ENCODE measurements at regions not wholly inside any gene's neighbourhood (a gene's known extent, or its start where the extent isn't known, plus 50 kb on each side); places are given as distances from the start of the nearest gene placed in this dataset.

DNA sequence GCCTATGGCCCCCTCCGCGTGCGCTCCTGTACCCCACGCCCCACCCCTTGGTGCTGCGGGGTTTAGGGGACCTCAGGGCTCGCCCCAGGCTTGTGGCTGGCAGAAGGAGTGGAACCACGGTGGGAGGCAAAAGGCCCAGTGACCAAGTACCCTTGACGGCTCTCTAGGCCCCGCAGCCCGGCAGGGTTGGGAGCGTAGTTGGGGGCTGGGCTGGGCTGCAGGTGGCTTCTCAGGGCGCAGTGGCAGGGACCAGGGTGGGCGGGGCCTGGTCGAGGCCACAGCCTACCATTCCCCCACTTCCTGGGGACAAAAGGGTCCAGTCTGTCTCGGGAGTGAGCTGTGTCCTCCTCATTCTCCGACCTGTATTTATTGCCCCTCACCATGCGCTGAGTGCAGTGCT lies 124.9 kb downstream of the RBFOX3 start:
- TF ChIP-seq, protein P1, sequence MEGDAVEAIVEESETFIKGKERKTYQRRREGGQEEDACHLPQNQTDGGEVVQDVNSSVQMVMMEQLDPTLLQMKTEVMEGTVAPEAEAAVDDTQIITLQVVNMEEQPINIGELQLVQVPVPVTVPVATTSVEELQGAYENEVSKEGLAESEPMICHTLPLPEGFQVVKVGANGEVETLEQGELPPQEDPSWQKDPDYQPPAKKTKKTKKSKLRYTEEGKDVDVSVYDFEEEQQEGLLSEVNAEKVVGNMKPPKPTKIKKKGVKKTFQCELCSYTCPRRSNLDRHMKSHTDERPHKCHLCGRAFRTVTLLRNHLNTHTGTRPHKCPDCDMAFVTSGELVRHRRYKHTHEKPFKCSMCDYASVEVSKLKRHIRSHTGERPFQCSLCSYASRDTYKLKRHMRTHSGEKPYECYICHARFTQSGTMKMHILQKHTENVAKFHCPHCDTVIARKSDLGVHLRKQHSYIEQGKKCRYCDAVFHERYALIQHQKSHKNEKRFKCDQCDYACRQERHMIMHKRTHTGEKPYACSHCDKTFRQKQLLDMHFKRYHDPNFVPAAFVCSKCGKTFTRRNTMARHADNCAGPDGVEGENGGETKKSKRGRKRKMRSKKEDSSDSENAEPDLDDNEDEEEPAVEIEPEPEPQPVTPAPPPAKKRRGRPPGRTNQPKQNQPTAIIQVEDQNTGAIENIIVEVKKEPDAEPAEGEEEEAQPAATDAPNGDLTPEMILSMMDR (conservative IDR thresholded peaks at IDR 0.05; ENCODE audit: low read length) = no peak
- no peak for TF ChIP-seq EZH2phosphoT487 (IDR thresholded peaks at IDR 0.05; ENCODE audit: borderline replicate concordance)
